Astrocyte (in vitro differentiated cells and primary cell): ENCODE measurements at regions not wholly inside any gene's neighbourhood (a gene's known extent, or its start where the extent isn't known, plus 50 kb on each side); places are given as distances from the start of the nearest gene placed in this dataset.

Source experiments
- DNase-seq: peaks from one replicate; pipeline ENCODE4 v3.0.0-alpha.2; 2010; ENCODE audit warnings: low read depth
- FAIRE-seq: peaks from 2 replicates; lab custom pipeline; 2011; peaks lifted over from hg19 to GRCh38; lab: Jason Lieb, UNC
- H2AFZ ChIP-seq: 2 replicates; pipeline ENCODE4 v1.6.0; 2012; ENCODE audit warnings: low read depth, low read length, inconsistent platforms
- H3K27ac ChIP-seq: 2 replicates; pipeline ENCODE4 v1.5.1; 2011; ENCODE audit warnings: low read depth, low read length, inconsistent platforms
- H3K27me3 ChIP-seq: 2 replicates; pipeline ENCODE4 v1.6.0; 2011; ENCODE audit warnings: low read length, inconsistent platforms; ENCODE audit not compliant: insufficient read depth
- H3K36me3 ChIP-seq: 2 replicates; pipeline ENCODE4 v1.5.1; 2011; ENCODE audit warnings: low read length, inconsistent platforms; ENCODE audit not compliant: insufficient read depth
- H3K4me1 ChIP-seq: 2 replicates; pipeline ENCODE4 v1.5.1; 2011; ENCODE audit warnings: low read length, inconsistent platforms; ENCODE audit not compliant: insufficient read depth
- H3K4me2 ChIP-seq: 2 replicates; pipeline ENCODE4 v1.6.0; 2012; ENCODE audit warnings: low read length, inconsistent platforms
- H3K4me3 ChIP-seq: 2 replicates; pipeline ENCODE4 v1.5.1; 2011; ENCODE audit warnings: low read depth, mild to moderate bottlenecking, low read length, inconsistent platforms; ENCODE audit not compliant: insufficient read depth
- H3K79me2 ChIP-seq: 2 replicates; pipeline ENCODE4 v1.6.0; 2012; ENCODE audit warnings: mild to moderate bottlenecking, low read length, inconsistent platforms; ENCODE audit not compliant: insufficient read depth
- H3K9ac ChIP-seq: 2 replicates; pipeline ENCODE4 v1.6.0; 2012; ENCODE audit warnings: mild to moderate bottlenecking, low read length, inconsistent platforms
- H3K9me3 ChIP-seq: 2 replicates; pipeline ENCODE4 v1.5.1; 2012; ENCODE audit warnings: low read depth, mild to moderate bottlenecking, low read length, inconsistent platforms; ENCODE audit not compliant: insufficient read depth
- H4K20me1 ChIP-seq: 2 replicates; pipeline ENCODE4 v1.6.0; 2012; ENCODE audit warnings: low read length, inconsistent platforms; ENCODE audit not compliant: insufficient read depth
- H3K27ac Mint-ChIP-seq: one replicate; pipeline ENCODE4 v1.8.0; 2021; ENCODE audit warnings: mild to moderate bottlenecking, mixed read lengths; ENCODE audit not compliant: unreplicated experiment
- H3K27me3 Mint-ChIP-seq: one replicate; pipeline ENCODE4 v1.8.0; 2021; ENCODE audit warnings: low read depth, mixed read lengths; ENCODE audit not compliant: unreplicated experiment
- H3K36me3 Mint-ChIP-seq: one replicate; pipeline ENCODE4 v1.8.0; 2021; ENCODE audit warnings: low read depth, mixed read lengths; ENCODE audit not compliant: unreplicated experiment
- H3K4me1 Mint-ChIP-seq: one replicate; pipeline ENCODE4 v1.8.0; 2021; ENCODE audit warnings: low read depth, mixed read lengths; ENCODE audit not compliant: unreplicated experiment
- H3K4me3 Mint-ChIP-seq: one replicate; pipeline ENCODE4 v1.8.0; 2021; ENCODE audit warnings: mild to moderate bottlenecking, moderate library complexity, mixed read lengths; ENCODE audit not compliant: unreplicated experiment
- H3K9me3 Mint-ChIP-seq: one replicate; pipeline ENCODE4 v1.8.0; 2021; ENCODE audit warnings: mild to moderate bottlenecking, mixed read lengths; ENCODE audit not compliant: unreplicated experiment
- EZH2 ChIP-seq: IDR thresholded peaks from 2 replicates; pipeline ENCODE4 v1.6.1; 2012; ENCODE audit warnings: mild to moderate bottlenecking, low read length, inconsistent platforms; ENCODE audit not compliant: insufficient read depth
- TF ChIP-seq, protein P1 (sequence below): IDR thresholded peaks from 2 replicates; pipeline ENCODE4 v1.5.1; 2011; ENCODE audit warnings: low read depth, mild to moderate bottlenecking, inconsistent platforms, low read length, moderate library complexity; ENCODE audit not compliant: insufficient read depth

DNA sequence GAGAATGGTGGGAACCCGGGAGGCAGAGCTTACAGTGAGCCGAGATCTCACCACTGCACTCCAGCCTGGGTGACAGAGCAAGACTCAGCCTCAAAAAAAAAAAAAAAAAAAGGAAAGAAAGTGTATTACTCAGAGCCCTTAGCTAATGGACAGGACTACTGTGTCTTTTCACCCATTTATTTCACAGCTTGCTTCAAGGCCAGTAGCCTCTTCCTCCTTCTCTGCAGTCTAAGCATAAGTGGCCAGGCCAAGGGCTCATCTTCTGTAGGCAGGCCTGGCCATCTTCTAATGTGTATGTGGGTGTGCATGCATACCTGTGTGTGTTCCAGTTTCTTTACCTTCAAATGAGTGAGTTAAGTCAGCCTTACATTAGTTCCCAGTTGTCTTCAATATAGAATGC lies 94.8 kb upstream of the GDF10 start:
- Mint-ChIP-seq H3K27ac (no peak overlapping the region), H3K9me3 (peaks cover 2% of the 10 kb centered on the region), H3K36me3 (no peaks in the 10 kb centered on the region), H3K27me3 (no peaks in the 10 kb centered on the region), H3K4me1 (no peaks in the 10 kb centered on the region), H3K4me3 (no peak overlapping the region)
- H3K79me2 ChIP-seq = no peaks in the 10 kb centered on the region
- no peaks in the 10 kb centered on the region for H3K36me3 ChIP-seq
- H4K20me1 ChIP-seq = no peaks in the 10 kb centered on the region
- no peak overlapping the region for H3K4me2 ChIP-seq
- no peaks in the 10 kb centered on the region for H3K27me3 ChIP-seq
- FAIRE-seq = no peak
- H3K4me3 ChIP-seq = no peak overlapping the region
- no peak overlapping the region for H3K27ac ChIP-seq
- no peak overlapping the region for H2AFZ ChIP-seq
- no peak for TF ChIP-seq EZH2
- TF ChIP-seq, protein P1, sequence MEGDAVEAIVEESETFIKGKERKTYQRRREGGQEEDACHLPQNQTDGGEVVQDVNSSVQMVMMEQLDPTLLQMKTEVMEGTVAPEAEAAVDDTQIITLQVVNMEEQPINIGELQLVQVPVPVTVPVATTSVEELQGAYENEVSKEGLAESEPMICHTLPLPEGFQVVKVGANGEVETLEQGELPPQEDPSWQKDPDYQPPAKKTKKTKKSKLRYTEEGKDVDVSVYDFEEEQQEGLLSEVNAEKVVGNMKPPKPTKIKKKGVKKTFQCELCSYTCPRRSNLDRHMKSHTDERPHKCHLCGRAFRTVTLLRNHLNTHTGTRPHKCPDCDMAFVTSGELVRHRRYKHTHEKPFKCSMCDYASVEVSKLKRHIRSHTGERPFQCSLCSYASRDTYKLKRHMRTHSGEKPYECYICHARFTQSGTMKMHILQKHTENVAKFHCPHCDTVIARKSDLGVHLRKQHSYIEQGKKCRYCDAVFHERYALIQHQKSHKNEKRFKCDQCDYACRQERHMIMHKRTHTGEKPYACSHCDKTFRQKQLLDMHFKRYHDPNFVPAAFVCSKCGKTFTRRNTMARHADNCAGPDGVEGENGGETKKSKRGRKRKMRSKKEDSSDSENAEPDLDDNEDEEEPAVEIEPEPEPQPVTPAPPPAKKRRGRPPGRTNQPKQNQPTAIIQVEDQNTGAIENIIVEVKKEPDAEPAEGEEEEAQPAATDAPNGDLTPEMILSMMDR = no peak
- H3K9me3 ChIP-seq = no peaks in the 10 kb centered on the region
- no peaks in the 10 kb centered on the region for H3K4me1 ChIP-seq
- no peak overlapping the region for H3K9ac ChIP-seq
- no peak for DNase-seq

DNA sequence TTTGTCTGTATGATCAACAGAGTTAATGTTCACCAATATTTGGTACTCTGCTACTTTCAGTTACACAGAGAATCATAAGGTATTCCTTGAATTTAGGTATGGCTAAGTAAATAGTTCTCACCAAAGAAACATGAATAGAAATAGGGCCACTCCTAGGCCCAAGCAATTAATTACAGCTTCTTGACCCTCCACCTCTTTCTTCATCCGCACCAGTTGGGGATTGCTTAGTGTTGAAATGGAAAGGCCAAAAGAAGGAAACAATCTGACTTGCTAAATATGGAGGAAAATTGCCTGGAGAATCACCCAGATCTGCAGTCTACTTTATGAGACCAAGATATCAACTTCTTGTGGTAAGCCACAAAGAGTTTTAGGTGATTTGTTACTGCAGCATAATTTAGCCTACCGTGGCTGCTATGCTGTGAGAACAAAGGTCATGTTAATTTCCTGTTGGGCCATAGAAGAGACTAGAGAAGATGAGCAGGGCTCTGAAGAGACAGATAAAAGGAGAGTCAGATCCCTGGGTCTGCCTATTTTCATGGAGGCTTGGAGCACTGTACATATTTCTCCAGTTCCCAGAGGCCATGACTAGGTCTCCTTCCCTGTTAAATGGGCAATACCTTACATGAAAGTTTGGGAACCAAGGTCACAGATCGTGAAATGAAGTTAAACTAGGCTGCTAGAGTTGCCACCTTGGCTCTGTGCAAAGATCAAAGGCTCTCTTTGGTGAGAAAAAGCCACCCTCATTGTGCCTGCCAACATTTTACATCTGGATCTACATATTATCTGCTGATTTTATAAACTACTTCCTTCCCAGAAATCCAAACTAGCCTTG lies 93.3 kb upstream of the GDF10 start:
- TF ChIP-seq EZH2 = no peak
- TF ChIP-seq, protein P1 = no peak
- Mint-ChIP-seq H3K27ac (no peak overlapping the region), H3K27me3 (no peaks in the 10 kb centered on the region), H3K4me3 (no peak overlapping the region), H3K9me3 (peaks cover 4% of the 10 kb centered on the region), H3K36me3 (no peaks in the 10 kb centered on the region), H3K4me1 (no peaks in the 10 kb centered on the region)
- Histone ChIP-seq H3K9me3 (no peaks in the 10 kb centered on the region), H3K27me3 (no peaks in the 10 kb centered on the region), H3K4me2 (no peak overlapping the region), H3K79me2 (no peaks in the 10 kb centered on the region), H4K20me1 (no peaks in the 10 kb centered on the region), H3K4me3 (no peak overlapping the region), H3K9ac (no peak overlapping the region), H3K4me1 (no peaks in the 10 kb centered on the region), H2AFZ (no peak overlapping the region), H3K27ac (no peak overlapping the region), H3K36me3 (no peaks in the 10 kb centered on the region)
- FAIRE-seq = no peak
- DNase-seq = peak; percentile 31

DNA sequence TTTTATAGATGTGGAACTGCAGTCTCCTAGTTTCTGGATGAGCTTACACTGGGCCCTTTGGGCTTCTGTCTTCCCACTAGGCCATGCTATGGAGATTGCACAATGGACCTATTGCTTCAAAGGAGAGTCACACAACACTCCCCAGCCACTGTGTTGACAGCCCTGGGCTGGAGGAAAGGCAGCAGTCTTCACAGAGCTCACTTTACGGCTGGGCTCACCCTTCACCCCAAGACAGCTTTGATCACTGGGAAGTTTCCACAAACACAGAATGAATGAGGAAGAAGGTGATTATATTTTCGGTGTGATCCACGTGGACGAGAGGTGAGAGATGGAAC lies 92.7 kb upstream of the GDF10 start:
- H3K9me3 ChIP-seq = no peaks in the 10 kb centered on the region
- Mint-ChIP-seq H3K9me3 (peaks cover 7% of the 10 kb centered on the region), H3K36me3 (no peaks in the 10 kb centered on the region), H3K27me3 (no peaks in the 10 kb centered on the region), H3K4me3 (no peak overlapping the region), H3K27ac (no peak overlapping the region), H3K4me1 (no peaks in the 10 kb centered on the region)
- FAIRE-seq = no peak
- no peak for DNase-seq
- H2AFZ ChIP-seq = no peak overlapping the region
- H3K4me2 ChIP-seq = no peak overlapping the region
- H3K27ac ChIP-seq = no peak overlapping the region
- TF ChIP-seq, protein P1 = no peak
- TF ChIP-seq EZH2 = no peak
- H3K36me3 ChIP-seq = no peaks in the 10 kb centered on the region
- no peak overlapping the region for H3K4me3 ChIP-seq
- H3K27me3 ChIP-seq = no peaks in the 10 kb centered on the region
- no peaks in the 10 kb centered on the region for H3K79me2 ChIP-seq
- no peaks in the 10 kb centered on the region for H3K4me1 ChIP-seq
- H4K20me1 ChIP-seq = no peaks in the 10 kb centered on the region
- H3K9ac ChIP-seq = no peak overlapping the region
